Germinal center (tissue), 1 donor: ENCODE measurements at regions not wholly inside any gene's neighbourhood (a gene's known extent, or its start where the extent isn't known, plus 50 kb on each side); places are given as distances from the start of the nearest gene placed in this dataset.
"Not testable (repeated sequence)": the region's sequence is repeated elsewhere in the genome, so short reads cannot be mapped to it uniquely, and the experiment has no call there.

Experiments used
- DNase-seq: peaks from one replicate; pipeline ENCODE4 v3.0.0; 2012; ENCODE audit warnings: mixed read lengths, low spot score

DNA sequence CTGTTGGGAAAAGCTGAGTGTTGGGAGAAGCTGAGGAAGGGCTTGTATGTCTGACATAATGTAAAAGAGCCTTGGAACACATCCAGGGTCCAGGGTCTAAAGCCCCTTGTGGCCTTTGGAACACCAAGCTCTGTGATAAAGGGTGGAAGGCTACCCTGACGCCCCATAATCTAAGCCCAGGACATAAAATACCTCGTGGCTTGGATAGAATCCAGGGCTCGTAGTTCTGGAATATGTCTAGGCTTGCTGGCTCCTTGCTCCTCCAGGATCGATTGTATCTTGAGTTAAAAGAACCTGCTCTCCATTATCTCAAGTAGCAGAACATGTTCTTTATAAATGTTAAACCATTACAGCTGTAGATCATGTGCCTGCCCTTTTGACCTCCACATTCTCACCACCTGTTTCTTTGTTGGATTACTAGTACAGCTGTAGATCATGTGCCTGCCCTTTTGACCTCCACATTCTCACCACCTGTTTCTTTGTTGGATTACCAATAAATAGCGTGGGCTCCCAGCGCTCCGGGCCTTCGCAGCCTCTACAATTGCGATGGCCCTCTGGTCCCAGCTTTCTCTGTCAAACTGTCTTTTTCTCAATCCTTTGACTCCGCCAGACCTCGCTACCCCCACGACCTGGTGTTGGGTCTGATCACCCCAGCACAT, 246.9 kb upstream of the KCNH7 start:
- not testable (repeated sequence) for DNase-seq

- no peak for DNase-seq
These were observed 243.2 kb upstream of the KCNH7 start for GRCh38 chr2:163081754-163082153.

GRCh38 chr2:163077241-163077640, 238.7 kb upstream of the KCNH7 start:
- no peak for DNase-seq

DNA sequence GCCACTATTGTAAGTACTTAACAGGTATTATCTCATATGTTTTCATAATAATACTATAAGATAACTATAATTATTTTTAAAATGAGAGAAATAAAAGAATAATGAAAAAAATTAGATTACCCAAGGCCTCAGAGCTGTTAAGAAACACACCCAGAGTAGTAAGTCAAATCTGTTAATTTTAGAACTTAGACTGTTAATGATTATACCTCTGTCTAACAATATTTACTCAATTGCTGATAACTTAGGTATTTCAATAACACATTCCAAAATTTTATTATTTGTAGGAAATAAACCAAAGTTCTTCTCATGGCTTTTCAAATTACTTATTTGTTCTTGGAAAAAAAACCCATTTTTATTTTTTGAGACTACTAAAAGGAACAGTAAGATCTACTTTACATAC, 227.5 kb upstream of the KCNH7 start:
- no peak for DNase-seq

GRCh38 chr2:163062524-163062923, 224.0 kb upstream of the KCNH7 start:
- DNase-seq: no peak

DNA sequence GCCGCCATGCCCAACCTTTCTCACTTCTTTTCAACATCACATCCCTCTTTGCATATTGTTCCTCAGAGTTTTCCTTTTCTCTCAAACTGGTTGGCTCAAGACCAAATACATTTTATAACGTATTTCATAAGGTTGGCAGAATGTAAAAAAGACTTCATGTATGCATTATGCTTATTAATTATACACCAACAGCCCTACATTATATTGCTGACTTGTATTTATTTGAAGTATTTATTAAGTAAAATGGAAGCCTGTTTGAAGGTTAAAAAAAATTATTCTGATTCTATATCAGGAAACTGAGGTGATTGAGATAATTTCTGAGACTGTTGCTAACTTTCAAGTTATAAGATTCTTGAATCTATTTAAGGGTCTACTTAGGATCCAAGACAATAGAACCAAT, 208.0 kb upstream of the KCNH7 start:
- no peak for DNase-seq

DNA sequence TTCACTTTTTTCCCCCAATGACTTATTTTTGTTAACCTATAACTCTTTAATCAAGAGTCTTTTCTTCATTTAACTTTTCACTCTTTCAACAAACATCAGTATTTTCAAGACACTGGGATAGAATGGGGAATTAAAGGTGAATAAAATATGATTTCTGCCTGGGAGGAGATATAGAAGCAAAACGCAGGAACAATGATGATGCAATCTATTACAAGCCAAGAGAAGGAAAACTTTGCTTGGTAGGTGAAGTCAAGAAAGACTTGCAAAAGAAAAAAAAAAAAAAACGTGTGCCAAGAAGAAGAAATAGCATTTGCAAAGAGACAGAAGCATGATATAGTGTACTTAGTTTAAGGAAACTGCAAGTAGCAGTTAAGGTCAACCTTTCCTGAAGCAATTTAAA, 207.3 kb upstream of the KCNH7 start:
- no peak for DNase-seq

DNA sequence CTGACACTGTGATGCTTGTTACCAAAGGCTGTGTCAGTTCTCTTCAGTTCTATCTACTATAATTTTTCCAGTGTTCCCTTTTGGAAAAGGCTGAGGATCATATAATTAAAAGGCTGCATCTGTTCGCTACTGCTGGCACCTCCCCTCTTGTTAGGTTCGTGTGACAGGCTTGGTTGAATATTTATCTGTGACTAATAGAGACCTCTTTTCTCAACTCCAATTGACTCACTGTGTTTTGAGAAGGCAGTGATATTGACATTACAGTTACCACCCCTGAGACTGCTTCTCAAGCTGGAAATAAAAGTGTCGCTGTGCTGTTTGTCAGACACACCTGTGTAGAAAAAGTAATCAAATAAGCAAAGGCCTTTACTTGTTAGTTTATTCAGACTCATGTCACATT, 205.5 kb upstream of the KCNH7 start:
- no peak for DNase-seq

DNA sequence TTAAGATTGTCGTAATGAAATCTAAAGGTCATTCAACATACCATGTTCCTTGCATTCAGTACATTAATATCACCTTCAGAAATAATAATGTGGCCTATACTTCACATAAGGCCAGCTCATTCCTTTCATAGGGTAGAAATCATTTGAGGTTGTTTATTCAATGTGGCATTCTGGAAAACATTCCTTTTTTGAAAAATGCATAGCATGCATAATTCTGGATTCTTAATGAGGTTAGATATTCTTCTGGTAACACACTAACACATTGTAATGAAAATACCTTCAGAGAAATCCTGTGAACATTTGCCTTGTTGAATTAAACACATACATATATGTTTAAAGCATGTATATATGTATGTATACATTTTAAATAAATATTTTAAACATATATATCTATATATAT, 204.6 kb upstream of the KCNH7 start:
- DNase-seq: no peak

- DNase-seq: no peak
These were observed 200.7 kb upstream of the KCNH7 start for GRCh38 chr2:163039266-163039665.

DNA sequence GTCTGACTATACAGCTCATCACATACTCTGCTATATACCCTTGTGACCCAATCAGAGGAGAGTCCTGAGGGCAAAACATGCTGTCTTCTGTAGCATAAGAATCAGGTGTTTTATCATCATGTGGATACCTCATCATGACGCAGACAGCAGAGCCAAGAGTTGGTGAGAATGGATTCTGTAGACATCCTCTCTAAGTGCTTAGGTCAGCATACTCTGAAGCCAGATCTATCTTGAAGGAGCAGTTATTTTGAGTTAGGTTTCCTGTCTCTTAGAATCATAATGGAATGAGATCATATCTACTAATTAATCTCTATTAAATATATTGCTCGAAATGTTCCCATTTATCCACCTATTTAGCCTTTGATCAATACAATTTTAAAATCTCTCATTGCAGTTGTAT, 190.2 kb upstream of the KCNH7 start:
- DNase-seq: no peak

DNA sequence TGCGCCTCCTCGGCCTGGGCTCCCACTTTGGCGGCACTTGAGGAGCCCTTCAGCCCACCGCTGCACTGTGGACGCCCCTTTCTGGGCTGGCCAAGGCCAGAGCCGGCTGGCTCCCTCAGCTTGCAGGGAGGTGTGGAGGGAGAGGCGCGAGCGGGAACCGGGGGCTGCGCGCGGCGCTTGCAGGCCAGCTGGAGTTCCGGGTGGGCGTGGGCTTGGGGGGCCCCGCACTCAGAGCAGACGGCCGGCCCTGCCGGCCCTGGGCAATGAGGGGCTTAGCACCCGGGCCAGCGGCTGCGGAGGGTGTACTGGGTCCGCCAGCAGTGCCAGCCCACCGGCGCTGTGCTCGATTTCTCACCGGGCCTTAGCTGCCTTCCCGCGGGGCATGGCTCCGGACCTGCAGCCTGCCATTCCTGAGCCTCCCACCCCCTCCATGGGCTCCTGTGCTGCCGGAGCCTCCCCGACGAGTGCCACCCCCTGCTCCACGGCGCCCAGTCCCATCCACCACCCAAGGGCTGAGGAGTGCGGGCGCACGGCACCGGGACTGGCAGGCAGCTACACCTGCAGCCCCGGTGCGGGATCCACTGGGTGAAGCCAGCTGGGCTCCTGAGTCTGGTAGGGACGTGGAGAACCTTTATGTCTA, 187.7 kb upstream of the KCNH7 start:
- DNase-seq: not testable (repeated sequence)

- DNase-seq: not testable (repeated sequence)
These were observed 178.3 kb upstream of the KCNH7 start for GRCh38 chr2:163016882-163017281.

- DNase-seq: no peak
These were observed 172.4 kb upstream of the KCNH7 start for GRCh38 chr2:163011000-163011399.

GRCh38 chr2:163008642-163009041, 170.1 kb upstream of the KCNH7 start:
- DNase-seq: no peak

DNA sequence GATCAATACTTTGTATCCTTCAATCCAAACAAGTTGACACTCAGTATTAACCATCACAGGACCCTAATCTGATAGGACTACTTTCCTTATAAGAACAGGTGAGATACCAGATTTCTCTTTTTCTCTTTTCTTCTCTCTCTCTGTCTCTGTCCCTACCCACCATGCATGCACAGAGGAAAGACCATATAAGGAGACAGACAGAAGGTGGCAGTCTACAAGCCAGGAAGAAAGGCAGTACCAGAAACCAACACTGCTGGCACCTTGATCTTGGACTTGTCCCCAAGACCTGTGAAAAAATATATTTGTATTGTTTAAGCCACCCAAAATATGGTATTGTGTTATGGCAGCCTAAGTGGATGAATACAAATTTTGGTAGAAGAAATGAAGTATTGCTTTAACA, 156.2 kb upstream of the KCNH7 start:
- DNase-seq: no peak

- no peak for DNase-seq
These were observed 154.3 kb upstream of the KCNH7 start for GRCh38 chr2:162992828-162993227.

GRCh38 chr2:162989507-162989906, 150.9 kb upstream of the KCNH7 start:
- DNase-seq: no peak

DNA sequence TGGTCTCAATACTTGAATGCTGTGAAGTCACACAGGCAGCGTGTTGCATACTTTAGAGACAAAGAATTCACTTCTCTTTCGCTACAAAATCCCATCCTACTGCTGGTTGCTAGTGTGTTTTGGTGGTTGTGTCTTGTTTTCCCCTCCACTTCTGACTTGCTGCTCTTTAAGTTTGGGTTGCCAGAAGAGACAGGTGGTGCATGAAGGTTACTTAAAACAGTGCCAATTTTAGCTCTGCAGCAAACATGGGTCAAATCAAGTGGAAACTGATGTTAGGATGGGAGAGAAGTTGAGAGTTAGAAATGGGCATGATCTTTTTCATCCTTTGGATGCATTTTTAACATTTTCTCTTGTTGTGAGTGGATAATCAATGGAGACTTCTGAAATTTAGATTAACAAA, 136.2 kb upstream of the KCNH7 start:
- DNase-seq: no peak

- no peak for DNase-seq
These were observed 133.8 kb upstream of the KCNH7 start for GRCh38 chr2:162972383-162972782.

- no peak for DNase-seq
These were observed 129.7 kb upstream of the KCNH7 start for GRCh38 chr2:162968306-162968705.

DNA sequence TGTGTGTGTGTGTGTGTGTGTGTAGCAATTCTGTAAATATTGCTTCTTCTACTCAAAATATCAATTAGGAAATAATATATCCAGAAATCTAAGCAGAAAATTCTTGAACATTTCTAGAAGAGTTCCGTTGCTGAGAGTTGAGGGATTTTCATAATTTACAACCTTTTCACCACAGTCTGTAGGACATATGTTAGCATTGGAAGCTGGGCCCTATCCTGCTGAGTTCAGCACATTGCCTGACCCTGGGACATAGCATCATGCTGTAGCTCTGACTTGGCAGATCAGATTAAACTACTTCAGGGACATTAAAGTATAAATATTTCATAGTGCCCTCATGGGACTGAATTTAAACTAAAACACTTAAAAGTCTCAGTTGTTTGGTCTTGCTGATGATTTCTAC, 129.2 kb upstream of the KCNH7 start:
- DNase-seq: no peak

- DNase-seq: no peak
These were observed 128.6 kb upstream of the KCNH7 start for GRCh38 chr2:162967147-162967546.

GRCh38 chr2:162965191-162965590, 126.6 kb upstream of the KCNH7 start:
- DNase-seq: no peak
